ENCODE measurements at regions not wholly inside any gene's neighbourhood (a gene's known extent, or its start where the extent isn't known, plus 50 kb on each side); places are given as distances from the start of the nearest gene placed in this dataset.

DNA sequence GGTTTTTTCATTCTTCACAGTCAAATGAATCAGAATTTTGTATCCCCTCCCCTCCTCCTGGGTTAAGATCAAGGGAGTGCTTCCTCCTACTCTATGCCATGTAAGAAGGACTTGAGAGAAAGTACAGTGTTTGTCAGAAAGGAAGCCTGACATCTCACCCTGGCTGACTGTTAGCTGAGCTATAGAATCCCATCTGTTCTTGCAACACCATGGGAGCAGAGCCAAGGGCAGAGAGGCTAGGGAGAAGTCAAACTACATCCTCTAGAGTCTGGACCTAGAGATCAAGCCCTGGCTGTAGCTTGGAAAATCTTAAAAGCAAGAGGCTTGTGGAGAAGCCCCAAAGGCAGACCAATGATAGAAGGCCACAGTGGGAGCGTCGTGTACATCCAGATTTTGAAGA lies 145.9 kb downstream of the OLFM4 start:
- WGBS, result 95% methylated on average over 2 of the region's 2 CpGs

DNA sequence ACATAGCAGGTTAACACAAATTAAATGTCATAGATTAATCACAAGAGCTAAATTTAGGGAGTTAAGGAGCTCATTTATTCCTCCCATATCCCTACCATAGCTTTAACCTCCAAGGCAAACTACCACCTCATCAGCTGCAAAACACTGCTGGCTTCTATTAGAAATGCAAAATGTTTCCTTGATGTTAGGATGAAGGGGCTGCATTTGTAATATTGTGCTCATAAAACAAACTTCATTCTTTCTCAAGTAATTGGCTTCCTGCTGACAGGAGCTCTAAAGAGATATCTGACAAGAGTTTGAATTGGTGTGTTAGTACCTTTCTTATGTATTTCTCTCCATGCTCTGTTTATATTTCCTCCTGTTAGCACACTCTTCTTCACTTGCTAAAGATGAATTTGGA lies 152.1 kb downstream of the OLFM4 start:
- intact Hi-C loops (cut with DNase I), result no loop called here
- Histone ChIP-seq H3K4me3 (no peak overlapping the region), H3K9me3 (no peaks in the 10 kb centered on the region), H3K36me3 (no peaks in the 10 kb centered on the region), H3K27me3 (replicated peaks; ENCODE audit: insufficient read depth) (no peaks in the 10 kb centered on the region), H3K4me1 (replicated peaks) (no peaks in the 10 kb centered on the region), H3K27ac (no peak overlapping the region)
- DNase-seq (ENCODE audit: low spot score), result no peak
- TF ChIP-seq POLR2AphosphoS5 (IDR thresholded peaks at IDR 0.05) (no peak), POLR2A (IDR thresholded peaks at IDR 0.05) (no peak)
- TF ChIP-seq, protein P1, sequence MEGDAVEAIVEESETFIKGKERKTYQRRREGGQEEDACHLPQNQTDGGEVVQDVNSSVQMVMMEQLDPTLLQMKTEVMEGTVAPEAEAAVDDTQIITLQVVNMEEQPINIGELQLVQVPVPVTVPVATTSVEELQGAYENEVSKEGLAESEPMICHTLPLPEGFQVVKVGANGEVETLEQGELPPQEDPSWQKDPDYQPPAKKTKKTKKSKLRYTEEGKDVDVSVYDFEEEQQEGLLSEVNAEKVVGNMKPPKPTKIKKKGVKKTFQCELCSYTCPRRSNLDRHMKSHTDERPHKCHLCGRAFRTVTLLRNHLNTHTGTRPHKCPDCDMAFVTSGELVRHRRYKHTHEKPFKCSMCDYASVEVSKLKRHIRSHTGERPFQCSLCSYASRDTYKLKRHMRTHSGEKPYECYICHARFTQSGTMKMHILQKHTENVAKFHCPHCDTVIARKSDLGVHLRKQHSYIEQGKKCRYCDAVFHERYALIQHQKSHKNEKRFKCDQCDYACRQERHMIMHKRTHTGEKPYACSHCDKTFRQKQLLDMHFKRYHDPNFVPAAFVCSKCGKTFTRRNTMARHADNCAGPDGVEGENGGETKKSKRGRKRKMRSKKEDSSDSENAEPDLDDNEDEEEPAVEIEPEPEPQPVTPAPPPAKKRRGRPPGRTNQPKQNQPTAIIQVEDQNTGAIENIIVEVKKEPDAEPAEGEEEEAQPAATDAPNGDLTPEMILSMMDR (IDR thresholded peaks at IDR 0.05), result no peak

More for the DNA sequence above, 145.9 kb downstream of the OLFM4 start:
- TF ChIP-seq, protein P1 (IDR thresholded peaks at IDR 0.05), result no peak
- no peak overlapping the region for H3K4me3 ChIP-seq
- H3K27me3 ChIP-seq (replicated peaks; ENCODE audit: insufficient read depth), result no peaks in the 10 kb centered on the region
- no peak overlapping the region for H3K27ac ChIP-seq
- intact Hi-C loops (cut with DNase I), result no loop called here
- no peaks in the 10 kb centered on the region for H3K36me3 ChIP-seq
- no peaks in the 10 kb centered on the region for H3K4me1 ChIP-seq (replicated peaks)
- DNase-seq (ENCODE audit: low spot score), result no peak
- no peaks in the 10 kb centered on the region for H3K9me3 ChIP-seq

DNA sequence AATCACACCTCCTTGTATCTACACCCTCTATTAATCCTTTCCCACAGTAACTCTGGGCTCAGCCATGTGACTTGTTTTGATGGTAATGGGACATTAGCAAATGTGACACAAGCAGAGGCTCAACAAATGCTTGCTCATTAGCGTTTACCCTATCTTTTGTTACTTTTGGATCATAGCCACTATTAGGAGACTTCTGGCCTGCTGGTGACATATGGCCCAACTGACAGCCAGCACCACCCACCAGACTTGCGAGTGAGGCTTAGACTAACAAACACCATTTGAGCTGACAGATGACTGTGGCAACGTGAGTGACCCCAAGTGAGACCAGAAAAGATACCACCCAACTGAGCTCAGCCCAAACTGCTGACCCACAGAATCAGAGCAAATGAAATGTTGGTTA lies 154.1 kb downstream of the OLFM4 start:
- H3K27ac ChIP-seq, result no peak overlapping the region
- no peak for DNase-seq (ENCODE audit: low spot score)
- H3K9me3 ChIP-seq, result no peaks in the 10 kb centered on the region
- no peaks in the 10 kb centered on the region for H3K27me3 ChIP-seq (replicated peaks; ENCODE audit: insufficient read depth)
- intact Hi-C loops (cut with DNase I), result no loop called here
- WGBS, result 51% methylated on average over 3 of the region's 3 CpGs
- H3K4me1 ChIP-seq (replicated peaks), result no peaks in the 10 kb centered on the region
- no peak overlapping the region for H3K4me3 ChIP-seq
- TF ChIP-seq POLR2A (IDR thresholded peaks at IDR 0.05) (no peak), POLR2AphosphoS5 (IDR thresholded peaks at IDR 0.05) (no peak)
- TF ChIP-seq, protein P1 (IDR thresholded peaks at IDR 0.05), result no peak
- no peaks in the 10 kb centered on the region for H3K36me3 ChIP-seq

DNA sequence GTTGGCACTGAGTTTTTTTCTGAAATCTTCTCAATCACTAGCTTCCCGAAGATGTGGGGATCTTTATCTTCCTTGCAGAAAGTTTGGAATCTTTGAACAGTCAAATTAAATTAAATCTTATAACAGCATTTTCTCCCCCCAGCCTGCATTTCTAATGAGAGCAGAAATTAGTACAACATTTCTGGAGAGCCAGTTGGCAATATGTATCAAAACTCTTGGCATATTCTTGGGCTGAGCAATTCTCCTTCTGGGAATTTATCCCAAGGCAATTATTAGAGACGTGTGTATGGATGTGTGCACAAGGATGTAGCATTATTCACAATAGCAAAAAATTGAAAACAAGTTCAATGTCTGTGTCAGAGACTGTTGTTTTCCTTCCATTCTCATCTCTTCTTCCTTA lies 159.5 kb downstream of the OLFM4 start:
- H3K9me3 ChIP-seq, result no peaks in the 10 kb centered on the region
- intact Hi-C loops (cut with DNase I), result no loop called here
- no peaks in the 10 kb centered on the region for H3K36me3 ChIP-seq
- 46% methylated on average over 2 of the region's 2 CpGs for WGBS
- H3K4me1 ChIP-seq (replicated peaks), result no peaks in the 10 kb centered on the region
- H3K4me3 ChIP-seq, result no peak overlapping the region
- TF ChIP-seq POLR2AphosphoS5 (IDR thresholded peaks at IDR 0.05) (no peak), POLR2A (IDR thresholded peaks at IDR 0.05) (no peak)
- TF ChIP-seq, protein P1 (IDR thresholded peaks at IDR 0.05), result no peak
- H3K27me3 ChIP-seq (replicated peaks; ENCODE audit: insufficient read depth), result no peaks in the 10 kb centered on the region
- no peak overlapping the region for H3K27ac ChIP-seq
- DNase-seq (ENCODE audit: low spot score), result no peak

DNA sequence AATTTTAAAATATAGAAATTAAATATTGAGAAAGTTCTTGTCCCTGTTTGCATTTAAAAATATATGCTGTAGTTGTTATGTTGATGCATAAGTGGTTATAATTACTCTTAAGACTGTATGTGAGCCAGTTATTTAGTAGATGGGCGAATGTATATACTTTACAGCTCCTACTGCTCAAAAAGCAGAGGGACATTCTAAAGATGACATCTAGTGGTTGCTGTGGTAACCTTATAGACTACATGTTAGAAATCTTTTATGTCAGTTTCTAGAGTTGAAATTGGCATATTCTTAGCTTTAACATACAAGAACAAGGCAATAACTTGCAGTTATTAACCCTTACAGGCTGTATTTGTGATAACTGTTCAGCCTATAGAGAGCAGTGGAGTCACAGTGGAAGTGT lies 160.5 kb downstream of the OLFM4 start:
- no peaks in the 10 kb centered on the region for H3K27me3 ChIP-seq (replicated peaks; ENCODE audit: insufficient read depth)
- H3K27ac ChIP-seq, result no peak overlapping the region
- TF ChIP-seq, protein P1 (IDR thresholded peaks at IDR 0.05), result no peak
- TF ChIP-seq POLR2AphosphoS5 (IDR thresholded peaks at IDR 0.05) (no peak), POLR2A (IDR thresholded peaks at IDR 0.05) (no peak)
- intact Hi-C loops (cut with DNase I), result no loop called here
- H3K9me3 ChIP-seq, result no peaks in the 10 kb centered on the region
- H3K4me3 ChIP-seq, result no peak overlapping the region
- 63% methylated on average over 1 of the region's 1 CpG for WGBS
- no peaks in the 10 kb centered on the region for H3K36me3 ChIP-seq
- no peak for DNase-seq (ENCODE audit: low spot score)
- no peaks in the 10 kb centered on the region for H3K4me1 ChIP-seq (replicated peaks)
